ENCODE measurements at regions not wholly inside any gene's neighbourhood (a gene's known extent, or its start where the extent isn't known, plus 50 kb on each side); places are given as distances from the start of the nearest gene placed in this dataset.
"Not testable (repeated sequence)": the region's sequence is repeated elsewhere in the genome, so short reads cannot be mapped to it uniquely, and the experiment has no call there.

- 72 to 78% (median 77%) methylated on average over 4 of the region's 4 CpGs for WGBS, 3 donors
- DNase-seq (no peak), ATAC-seq (no peak)
- Histone ChIP-seq H3K36me3 (ENCODE audit: insufficient read depth in 1 of 2, low read depth in 1 of 2) (no peaks in the 10 kb centered on the region), H3K4me3 (no peak overlapping the region), H3K27ac (no peak overlapping the region), H3K4me1 (no peaks in the 10 kb centered on the region), H3K9me3 (no peaks in the 10 kb centered on the region), H3K27me3 (ENCODE audit: insufficient read depth in 3 of 3, low read length in 2 of 3) (no peaks in the 10 kb centered on the region)
- intact Hi-C loops (cut with DNase I) = no loop called here
- TF ChIP-seq CTCF (IDR thresholded peaks at IDR 0.05) = no peak
These were observed 425.5 kb upstream of the FTMT start for GRCh38 chr5:121426153-121426552.

GRCh38 chr5:121429761-121430160, 421.9 kb upstream of the FTMT start:
- 13 to 29% (median 14%) methylated on average over 1 of the region's 1 CpG for WGBS, 3 donors
- Histone ChIP-seq H3K4me1 (no peaks in the 10 kb centered on the region), H3K27me3 (ENCODE audit: insufficient read depth in 3 of 3, low read length in 2 of 3) (no peaks in the 10 kb centered on the region), H3K36me3 (ENCODE audit: insufficient read depth in 1 of 2, low read depth in 1 of 2) (no peaks in the 10 kb centered on the region), H3K9me3 (no peaks in the 10 kb centered on the region), H3K4me3 (no peak overlapping the region), H3K27ac (no peak overlapping the region)
- no peak for TF ChIP-seq CTCF (IDR thresholded peaks at IDR 0.05)
- intact Hi-C loops (cut with DNase I) = no loop called here
- DNase-seq (no peak), ATAC-seq (no peak)

- no peaks in the 10 kb centered on the region for H3K27me3 ChIP-seq (ENCODE audit: insufficient read depth in 3 of 3, low read length in 2 of 3)
These were observed 421.1 kb upstream of the FTMT start for GRCh38 chr5:121430538-121430937.

GRCh38 chr5:121445511-121445910, 406.2 kb upstream of the FTMT start:
- DNase-seq (no peak), ATAC-seq (no peak)
- Histone ChIP-seq H3K4me1 (no peaks in the 10 kb centered on the region), H3K4me3 (no peak overlapping the region), H3K27me3 (ENCODE audit: insufficient read depth in 3 of 3, low read length in 2 of 3) (no peaks in the 10 kb centered on the region), H3K27ac (no peak overlapping the region), H3K9me3 (no peaks in the 10 kb centered on the region), H3K36me3 (ENCODE audit: insufficient read depth in 1 of 2, low read depth in 1 of 2) (no peaks in the 10 kb centered on the region)
- TF ChIP-seq CTCF (IDR thresholded peaks at IDR 0.05) = no peak
- intact Hi-C loops (cut with DNase I) = no loop called here
- 58 to 64% (median 59%) methylated on average over 2 of the region's 2 CpGs for WGBS, 3 donors

More at GRCh38 chr5:121430538-121430937, 421.1 kb upstream of the FTMT start:
- no peaks in the 10 kb centered on the region for H3K4me1 ChIP-seq
- no peaks in the 10 kb centered on the region for H3K36me3 ChIP-seq (ENCODE audit: insufficient read depth in 1 of 2, low read depth in 1 of 2)
- no peak for ATAC-seq
- WGBS, 3 donors = 9 to 18% (median 12%) methylated on average over 4 of the region's 4 CpGs
- no peak for DNase-seq
- no peak overlapping the region for H3K27ac ChIP-seq
- H3K9me3 ChIP-seq = no peaks in the 10 kb centered on the region
- no peak for TF ChIP-seq CTCF (IDR thresholded peaks at IDR 0.05)
- no peak overlapping the region for H3K4me3 ChIP-seq
- intact Hi-C loops (cut with DNase I) = no loop called here

- ATAC-seq = no peak
- Histone ChIP-seq H3K9me3 (no peaks in the 10 kb centered on the region), H3K4me3 (no peak overlapping the region), H3K4me1 (no peaks in the 10 kb centered on the region), H3K27ac (no peak overlapping the region), H3K36me3 (ENCODE audit: insufficient read depth in 1 of 2, low read depth in 1 of 2) (no peaks in the 10 kb centered on the region), H3K27me3 (ENCODE audit: insufficient read depth in 3 of 3, low read length in 2 of 3) (no peaks in the 10 kb centered on the region)
- DNase-seq = no peak
- intact Hi-C loops (cut with DNase I) = no loop called here
- WGBS, 3 donors = 60 to 67% (median 65%) methylated on average over 3 of the region's 3 CpGs
- no peak for TF ChIP-seq CTCF (IDR thresholded peaks at IDR 0.05)
These were observed 389.2 kb upstream of the FTMT start for GRCh38 chr5:121462441-121462840.

- ATAC-seq; DNase-seq; H3K27ac ChIP-seq; H3K36me3 ChIP-seq (ENCODE audit: insufficient read depth in 1 of 2, low read depth in 1 of 2); intact Hi-C loops (cut with DNase I); H3K4me1 ChIP-seq; H3K9me3 ChIP-seq; H3K4me3 ChIP-seq; H3K27me3 ChIP-seq (ENCODE audit: insufficient read depth in 3 of 3, low read length in 2 of 3): not testable (repeated sequence)
These were observed 380.5 kb upstream of the FTMT start for GRCh38 chr5:121471222-121471621.

Data from psoas muscle (tissue), 7 donors.